ENCODE measurements at regions not wholly inside any gene's neighbourhood (a gene's known extent, or its start where the extent isn't known, plus 50 kb on each side); places are given as distances from the start of the nearest gene placed in this dataset.

GRCh38 chr4:64876021-64876420 lies 466.8 kb upstream of the TECRL start:
- TF ChIP-seq CTCF (IDR thresholded peaks at IDR 0.05; ENCODE audit: borderline replicate concordance, extremely low read depth, insufficient read depth), result no peak
- H3K27ac ChIP-seq (ENCODE audit: low read depth in 2 of 2, low read length in 2 of 2), result no peak overlapping the region
- intact Hi-C loops (cut with DNase I), result no loop called here
- no peak overlapping the region for H3K9ac ChIP-seq (ENCODE audit: low read length in 3 of 3)
- no peaks in the 10 kb centered on the region for H3K36me3 ChIP-seq (ENCODE audit: control insufficient read depth in 2 of 3, insufficient read depth in 3 of 3, low read length in 3 of 3)
- no peaks in the 10 kb centered on the region for H3K4me1 ChIP-seq (ENCODE audit: control insufficient read depth in 2 of 3, insufficient read depth in 2 of 3, low read depth in 1 of 3, low read length in 3 of 3)
- H3K27me3 ChIP-seq (ENCODE audit: control insufficient read depth, insufficient read depth, low read length), result no peaks in the 10 kb centered on the region
- DNase-seq (no peak), FAIRE-seq (no peak)
- H3K9me3 ChIP-seq (ENCODE audit: control insufficient read depth in 2 of 3, insufficient read depth in 1 of 3, low read length in 3 of 3), result no peaks in the 10 kb centered on the region
- H3K4me3 ChIP-seq (ENCODE audit: low read length in 3 of 3), result no peak overlapping the region

DNA sequence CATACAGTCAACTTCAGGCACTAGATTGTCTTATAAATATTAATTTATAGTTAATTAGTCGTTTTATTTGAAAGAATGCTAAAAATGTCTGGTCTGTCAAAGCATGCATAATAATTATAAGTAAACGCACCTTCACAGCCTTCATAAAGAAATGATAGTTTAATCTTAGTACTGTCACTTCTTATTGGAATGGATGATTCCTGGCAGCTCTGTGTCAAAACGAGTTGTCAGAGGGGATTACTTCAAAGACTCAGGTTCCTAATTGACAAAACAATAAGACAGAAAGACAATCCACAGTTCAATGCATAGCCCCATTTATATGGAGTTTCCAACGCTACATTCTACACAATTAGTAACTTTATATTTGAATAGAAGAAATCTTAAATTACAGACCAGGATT lies 461.3 kb upstream of the TECRL start:
- Histone ChIP-seq H3K4me3 (ENCODE audit: low read length in 3 of 3) (no peak overlapping the region), H3K36me3 (ENCODE audit: control insufficient read depth in 2 of 3, insufficient read depth in 3 of 3, low read length in 3 of 3) (no peaks in the 10 kb centered on the region), H3K4me1 (ENCODE audit: control insufficient read depth in 2 of 3, insufficient read depth in 2 of 3, low read depth in 1 of 3, low read length in 3 of 3) (no peaks in the 10 kb centered on the region), H3K9ac (ENCODE audit: low read length in 3 of 3) (no peak overlapping the region), H3K9me3 (ENCODE audit: control insufficient read depth in 2 of 3, insufficient read depth in 1 of 3, low read length in 3 of 3) (no peaks in the 10 kb centered on the region), H3K27ac (ENCODE audit: low read depth in 2 of 2, low read length in 2 of 2) (no peak overlapping the region), H3K27me3 (ENCODE audit: control insufficient read depth, insufficient read depth, low read length) (no peaks in the 10 kb centered on the region)
- intact Hi-C loops (cut with DNase I), result no loop called here
- DNase-seq (no peak), FAIRE-seq (no peak)
- no peak for TF ChIP-seq CTCF (IDR thresholded peaks at IDR 0.05; ENCODE audit: borderline replicate concordance, extremely low read depth, insufficient read depth)

- no peak overlapping the region for H3K9ac ChIP-seq (ENCODE audit: low read length in 3 of 3)
- no peak overlapping the region for H3K4me3 ChIP-seq (ENCODE audit: low read length in 3 of 3)
- no peaks in the 10 kb centered on the region for H3K36me3 ChIP-seq (ENCODE audit: control insufficient read depth in 2 of 3, insufficient read depth in 3 of 3, low read length in 3 of 3)
- FAIRE-seq, result no peak
- intact Hi-C loops (cut with DNase I), result no loop called here
- H3K9me3 ChIP-seq (ENCODE audit: control insufficient read depth in 2 of 3, insufficient read depth in 1 of 3, low read length in 3 of 3), result no peaks in the 10 kb centered on the region
- no peak overlapping the region for H3K27ac ChIP-seq (ENCODE audit: low read depth in 2 of 2, low read length in 2 of 2)
- H3K4me1 ChIP-seq (ENCODE audit: control insufficient read depth in 2 of 3, insufficient read depth in 2 of 3, low read depth in 1 of 3, low read length in 3 of 3), result no peaks in the 10 kb centered on the region
- H3K27me3 ChIP-seq (ENCODE audit: control insufficient read depth, insufficient read depth, low read length), result no peaks in the 10 kb centered on the region
- no peak for TF ChIP-seq CTCF (IDR thresholded peaks at IDR 0.05; ENCODE audit: borderline replicate concordance, extremely low read depth, insufficient read depth)
- DNase-seq, result no peak
These were observed 448.6 kb upstream of the TECRL start for GRCh38 chr4:64857815-64858214.

DNA sequence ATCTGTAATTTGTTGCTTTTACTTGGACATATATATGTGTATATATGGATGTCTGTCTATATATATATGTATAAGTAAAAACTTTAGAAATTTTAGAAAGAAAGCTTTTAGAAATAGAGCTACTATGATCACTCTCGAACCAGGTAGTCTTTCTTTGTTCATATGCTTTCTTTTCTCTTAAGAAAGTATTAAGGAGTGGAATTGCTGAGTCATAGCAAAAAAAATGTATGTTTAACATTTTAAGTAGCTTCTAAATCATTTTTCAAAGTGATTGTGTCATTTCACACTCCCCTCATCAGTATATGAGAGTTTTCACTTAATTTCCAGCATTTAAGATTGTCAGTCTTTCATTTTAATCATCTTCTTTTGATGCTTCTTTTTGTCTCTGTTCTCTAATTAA lies 447.9 kb upstream of the TECRL start:
- H3K9me3 ChIP-seq (ENCODE audit: control insufficient read depth in 2 of 3, insufficient read depth in 1 of 3, low read length in 3 of 3), result no peaks in the 10 kb centered on the region
- no peak for TF ChIP-seq CTCF (IDR thresholded peaks at IDR 0.05; ENCODE audit: borderline replicate concordance, extremely low read depth, insufficient read depth)
- no peak overlapping the region for H3K4me3 ChIP-seq (ENCODE audit: low read length in 3 of 3)
- H3K9ac ChIP-seq (ENCODE audit: low read length in 3 of 3), result no peak overlapping the region
- intact Hi-C loops (cut with DNase I), result no loop called here
- no peaks in the 10 kb centered on the region for H3K4me1 ChIP-seq (ENCODE audit: control insufficient read depth in 2 of 3, insufficient read depth in 2 of 3, low read depth in 1 of 3, low read length in 3 of 3)
- H3K27ac ChIP-seq (ENCODE audit: low read depth in 2 of 2, low read length in 2 of 2), result no peak overlapping the region
- no peaks in the 10 kb centered on the region for H3K27me3 ChIP-seq (ENCODE audit: control insufficient read depth, insufficient read depth, low read length)
- FAIRE-seq (no peak), DNase-seq (no peak)
- H3K36me3 ChIP-seq (ENCODE audit: control insufficient read depth in 2 of 3, insufficient read depth in 3 of 3, low read length in 3 of 3), result no peaks in the 10 kb centered on the region

Data from kidney (tissue), 13 donors.